ENCODE measurements at regions not wholly inside any gene's neighbourhood (a gene's known extent, or its start where the extent isn't known, plus 50 kb on each side); places are given as distances from the start of the nearest gene placed in this dataset.

- no peak for DNase-seq (ENCODE audit: low read depth in 2 of 2, low spot score in 1 of 2)
Measured at GRCh38 chr1:30437059-30437576, 286.3 kb downstream of the MATN1 start.

- DNase-seq (ENCODE audit: low read depth in 2 of 2, low spot score in 1 of 2) = no peak
Measured at GRCh38 chr1:30427545-30427944, 295.8 kb downstream of the MATN1 start.

GRCh38 chr1:30425046-30425445, 298.3 kb downstream of the MATN1 start:
- no peak for DNase-seq (ENCODE audit: low read depth in 2 of 2, low spot score in 1 of 2)

GRCh38 chr1:30423570-30423969, 299.8 kb downstream of the MATN1 start:
- DNase-seq (ENCODE audit: low read depth in 2 of 2, low spot score in 1 of 2) = no peak

GRCh38 chr1:30422251-30422650, 301.1 kb downstream of the MATN1 start:
- no peak for DNase-seq (ENCODE audit: low read depth in 2 of 2, low spot score in 1 of 2)

- no peak for DNase-seq (ENCODE audit: low read depth in 2 of 2, low spot score in 1 of 2)
Measured at GRCh38 chr1:30420519-30421050, 302.8 kb downstream of the MATN1 start.

GRCh38 chr1:30419831-30420230, 303.6 kb downstream of the MATN1 start:
- DNase-seq (ENCODE audit: low read depth in 2 of 2, low spot score in 1 of 2) = no peak

- no peak for DNase-seq (ENCODE audit: low read depth in 2 of 2, low spot score in 1 of 2)
Measured at GRCh38 chr1:30418939-30419720, 304.3 kb downstream of the MATN1 start.

- DNase-seq (ENCODE audit: low read depth in 2 of 2, low spot score in 1 of 2) = no peak
Measured at GRCh38 chr1:30418061-30418938, 305.1 kb downstream of the MATN1 start.

- no peak for DNase-seq (ENCODE audit: low read depth in 2 of 2, low spot score in 1 of 2)
Measured at GRCh38 chr1:30417701-30418046, 305.7 kb downstream of the MATN1 start.

GRCh38 chr1:30417001-30417700, 306.2 kb downstream of the MATN1 start:
- no peak for DNase-seq (ENCODE audit: low read depth in 2 of 2, low spot score in 1 of 2)

GRCh38 chr1:30416221-30416820, 307.1 kb downstream of the MATN1 start:
- no peak for DNase-seq (ENCODE audit: low read depth in 2 of 2, low spot score in 1 of 2)

GRCh38 chr1:30415171-30415940, 308.0 kb downstream of the MATN1 start:
- no peak for DNase-seq (ENCODE audit: low read depth in 2 of 2, low spot score in 1 of 2)

GRCh38 chr1:30414851-30415165, 308.6 kb downstream of the MATN1 start:
- no peak for DNase-seq (ENCODE audit: low read depth in 2 of 2, low spot score in 1 of 2)

- no peak for DNase-seq (ENCODE audit: low read depth in 2 of 2, low spot score in 1 of 2)
Measured at GRCh38 chr1:30414086-30414850, 309.1 kb downstream of the MATN1 start.

- DNase-seq (ENCODE audit: low read depth in 2 of 2, low spot score in 1 of 2) = no peak
Measured at GRCh38 chr1:30413606-30414005, 309.8 kb downstream of the MATN1 start.

GRCh38 chr1:30413111-30413440, 310.3 kb downstream of the MATN1 start:
- DNase-seq (ENCODE audit: low read depth in 2 of 2, low spot score in 1 of 2) = no peak

GRCh38 chr1:30412241-30413110, 310.9 kb downstream of the MATN1 start:
- no peak for DNase-seq (ENCODE audit: low read depth in 2 of 2, low spot score in 1 of 2)

GRCh38 chr1:30411206-30411605, 312.2 kb downstream of the MATN1 start:
- DNase-seq (ENCODE audit: low read depth in 2 of 2, low spot score in 1 of 2) = no peak

All from stimulated activated CD8-positive, alpha-beta memory T cell treated with anti-CD3 and anti-CD28 coated beads, Interleukin-4, amount 100 ng/mL, for 1 hour (primary cell).